ENCODE measurements at regions not wholly inside any gene's neighbourhood (a gene's known extent, or its start where the extent isn't known, plus 50 kb on each side); places are given as distances from the start of the nearest gene placed in this dataset.

DNA sequence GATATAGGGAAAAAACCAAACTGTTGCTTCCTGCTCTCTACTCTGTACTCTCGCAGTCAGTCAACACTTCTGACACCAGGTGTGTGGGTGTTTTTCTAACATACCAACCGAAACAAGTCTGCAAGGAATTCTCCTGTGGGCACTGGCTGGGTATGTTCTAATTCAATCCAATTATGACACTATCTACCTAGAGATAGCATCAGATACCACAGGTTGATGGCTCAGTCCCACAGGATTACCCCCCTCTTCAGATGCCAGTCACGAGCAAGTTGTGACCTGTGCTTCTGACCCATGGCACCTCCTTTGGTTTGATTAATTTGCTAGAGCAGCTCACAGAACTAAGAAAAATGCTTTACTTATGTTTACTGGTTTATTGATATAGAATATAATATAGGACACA is 78.3 kb downstream of the DYRK2 start:
- Mint-ChIP-seq H3K9me3 (ENCODE audit: unreplicated experiment) (no peaks in the 10 kb centered on the region), H3K27ac (ENCODE audit: low read depth, unreplicated experiment) (no peak overlapping the region), H3K36me3 (ENCODE audit: insufficient read depth, unreplicated experiment) (no peaks in the 10 kb centered on the region), H3K4me3 (ENCODE audit: unreplicated experiment) (no peak overlapping the region), H3K4me1 (ENCODE audit: insufficient read depth, unreplicated experiment) (no peaks in the 10 kb centered on the region), H3K27me3 (ENCODE audit: insufficient read depth, unreplicated experiment) (no peaks in the 10 kb centered on the region)
- TF ChIP-seq, protein P1, sequence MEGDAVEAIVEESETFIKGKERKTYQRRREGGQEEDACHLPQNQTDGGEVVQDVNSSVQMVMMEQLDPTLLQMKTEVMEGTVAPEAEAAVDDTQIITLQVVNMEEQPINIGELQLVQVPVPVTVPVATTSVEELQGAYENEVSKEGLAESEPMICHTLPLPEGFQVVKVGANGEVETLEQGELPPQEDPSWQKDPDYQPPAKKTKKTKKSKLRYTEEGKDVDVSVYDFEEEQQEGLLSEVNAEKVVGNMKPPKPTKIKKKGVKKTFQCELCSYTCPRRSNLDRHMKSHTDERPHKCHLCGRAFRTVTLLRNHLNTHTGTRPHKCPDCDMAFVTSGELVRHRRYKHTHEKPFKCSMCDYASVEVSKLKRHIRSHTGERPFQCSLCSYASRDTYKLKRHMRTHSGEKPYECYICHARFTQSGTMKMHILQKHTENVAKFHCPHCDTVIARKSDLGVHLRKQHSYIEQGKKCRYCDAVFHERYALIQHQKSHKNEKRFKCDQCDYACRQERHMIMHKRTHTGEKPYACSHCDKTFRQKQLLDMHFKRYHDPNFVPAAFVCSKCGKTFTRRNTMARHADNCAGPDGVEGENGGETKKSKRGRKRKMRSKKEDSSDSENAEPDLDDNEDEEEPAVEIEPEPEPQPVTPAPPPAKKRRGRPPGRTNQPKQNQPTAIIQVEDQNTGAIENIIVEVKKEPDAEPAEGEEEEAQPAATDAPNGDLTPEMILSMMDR (IDR thresholded peaks at IDR 0.05; ENCODE audit: unreplicated experiment) = no peak
- ChIA-PET CTCF (interaction anchor here (0.6 to 1.7 kb wide), 2 partner anchors 10 to 302 kb away, joined by 3 to 5 read pairs; no protein-coding TSS in a partner anchor), POLR2A (no interaction called here)
- DNase-seq (ENCODE audit: unreplicated experiment) = no peak
- intact Hi-C loops (cut with micrococcal nuclease) = no loop called here
- BruUV-seq (replicated peaks) = no TSS peak

DNA sequence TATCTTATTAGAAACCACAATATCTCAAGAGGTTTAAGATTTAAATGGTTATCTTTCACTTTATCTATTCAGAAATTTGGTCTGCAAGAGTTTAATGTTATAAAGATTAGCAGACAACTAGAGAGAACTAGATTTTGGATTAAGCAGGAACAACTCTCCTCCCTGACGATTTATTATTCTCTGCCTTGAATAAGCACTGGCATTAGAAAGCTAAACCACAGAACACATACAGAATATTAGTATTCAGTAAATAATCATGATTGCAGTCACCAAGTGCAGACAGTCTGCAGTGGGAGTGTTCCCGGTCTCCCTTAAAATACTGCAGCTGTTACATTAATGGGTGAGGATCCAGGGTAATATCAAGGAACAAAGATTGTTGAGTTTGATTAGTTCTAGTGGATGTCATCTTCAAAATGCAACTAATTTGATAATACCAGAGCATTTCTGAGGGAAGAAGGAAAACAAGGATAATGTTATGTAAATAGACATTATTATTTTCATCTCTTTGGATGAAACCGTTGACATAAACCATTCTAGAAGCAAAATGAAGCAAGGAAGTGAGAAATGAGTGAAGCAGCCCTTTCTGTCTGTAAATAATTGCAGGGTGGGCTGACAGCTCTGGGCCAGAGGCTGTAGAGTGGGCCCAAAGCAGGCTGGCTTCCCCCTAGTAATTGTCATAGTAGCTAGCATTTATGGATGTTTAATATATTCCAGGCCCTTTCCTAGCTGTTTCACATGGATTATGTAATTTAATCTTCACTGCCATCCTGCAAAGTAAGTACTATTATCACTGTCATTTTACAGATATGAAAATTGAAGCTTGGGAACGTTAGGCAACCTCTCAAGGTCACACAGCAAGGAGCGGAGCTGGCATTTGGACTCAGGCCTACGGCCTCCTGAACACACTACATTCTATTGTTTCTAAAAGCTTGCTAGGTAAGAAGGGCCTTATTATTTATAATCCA is 79.4 kb downstream of the DYRK2 start:
- DNase-seq (ENCODE audit: unreplicated experiment) = no peak
- H3K4me3 Mint-ChIP-seq (ENCODE audit: unreplicated experiment) = no peak overlapping the region
- no peaks in the 10 kb centered on the region for H3K9me3 Mint-ChIP-seq (ENCODE audit: unreplicated experiment)
- TF ChIP-seq, protein P1 (IDR thresholded peaks at IDR 0.05; ENCODE audit: unreplicated experiment) = no peak
- ChIA-PET CTCF (interaction anchor here (1.7 kb wide), 1 partner anchor 11 kb away, joined by 5 read pairs; no protein-coding TSS in a partner anchor), POLR2A (no interaction called here)
- no peaks in the 10 kb centered on the region for H3K27me3 Mint-ChIP-seq (ENCODE audit: insufficient read depth, unreplicated experiment)
- BruUV-seq (replicated peaks) = no TSS peak
- H3K27ac Mint-ChIP-seq (ENCODE audit: low read depth, unreplicated experiment) = no peak overlapping the region
- intact Hi-C loops (cut with micrococcal nuclease) = no loop called here
- H3K36me3 Mint-ChIP-seq (ENCODE audit: insufficient read depth, unreplicated experiment) = no peaks in the 10 kb centered on the region
- no peaks in the 10 kb centered on the region for H3K4me1 Mint-ChIP-seq (ENCODE audit: insufficient read depth, unreplicated experiment)

- no peak for DNase-seq (ENCODE audit: unreplicated experiment)
- CTCF ChIA-PET = interaction anchor here (0.5 to 1.0 kb wide), 4 partner anchors 10 to 1400 kb away, joined by 3 to 7 read pairs (median 4); no protein-coding TSS in a partner anchor
- H3K4me3 Mint-ChIP-seq (ENCODE audit: unreplicated experiment) = no peak overlapping the region
- no peaks in the 10 kb centered on the region for H3K4me1 Mint-ChIP-seq (ENCODE audit: insufficient read depth, unreplicated experiment)
- no peaks in the 10 kb centered on the region for H3K36me3 Mint-ChIP-seq (ENCODE audit: insufficient read depth, unreplicated experiment)
- no peak overlapping the region for H3K27ac Mint-ChIP-seq (ENCODE audit: low read depth, unreplicated experiment)
- BruUV-seq (replicated peaks) = no TSS peak
- TF ChIP-seq, protein P1 (IDR thresholded peaks at IDR 0.05; ENCODE audit: unreplicated experiment) = no peak
- POLR2A ChIA-PET = no interaction called here
- intact Hi-C loops (cut with micrococcal nuclease) = no loop called here
- no peaks in the 10 kb centered on the region for H3K27me3 Mint-ChIP-seq (ENCODE audit: insufficient read depth, unreplicated experiment)
- no peaks in the 10 kb centered on the region for H3K9me3 Mint-ChIP-seq (ENCODE audit: unreplicated experiment)
Observed at GRCh38 chr12:67732857-67733256, 84.3 kb downstream of the DYRK2 start.

DNA sequence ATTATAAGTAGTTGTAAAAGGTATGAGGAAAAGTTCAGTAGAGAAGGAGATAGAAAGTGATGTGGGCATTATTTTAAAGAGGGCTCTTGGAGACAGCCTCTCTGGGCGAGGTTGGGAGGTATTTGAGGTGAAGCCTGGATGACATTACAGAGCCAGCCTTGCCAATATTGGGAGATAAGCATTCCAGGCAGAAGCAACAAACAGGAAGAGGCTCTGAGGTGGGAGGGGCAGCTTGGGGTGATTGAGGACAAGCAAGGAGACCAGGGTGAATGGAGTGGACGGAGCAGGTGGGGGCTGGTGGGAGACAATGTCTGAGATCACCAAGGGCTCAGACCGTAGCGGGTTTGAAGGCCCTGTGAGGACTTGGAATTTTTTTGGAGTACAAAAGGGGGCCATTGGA is 87.3 kb downstream of the DYRK2 start:
- no peaks in the 10 kb centered on the region for H3K4me1 Mint-ChIP-seq (ENCODE audit: insufficient read depth, unreplicated experiment)
- H3K27me3 Mint-ChIP-seq (ENCODE audit: insufficient read depth, unreplicated experiment) = no peaks in the 10 kb centered on the region
- no peak for DNase-seq (ENCODE audit: unreplicated experiment)
- H3K27ac Mint-ChIP-seq (ENCODE audit: low read depth, unreplicated experiment) = no peak overlapping the region
- H3K36me3 Mint-ChIP-seq (ENCODE audit: insufficient read depth, unreplicated experiment) = no peaks in the 10 kb centered on the region
- BruUV-seq (replicated peaks) = no TSS peak
- ChIA-PET CTCF (no interaction called here), POLR2A (no interaction called here)
- intact Hi-C loops (cut with micrococcal nuclease) = no loop called here
- TF ChIP-seq, protein P1 (IDR thresholded peaks at IDR 0.05; ENCODE audit: unreplicated experiment) = no peak
- H3K9me3 Mint-ChIP-seq (ENCODE audit: unreplicated experiment) = no peaks in the 10 kb centered on the region
- H3K4me3 Mint-ChIP-seq (ENCODE audit: unreplicated experiment) = no peak overlapping the region
